ENCODE measurements at regions not wholly inside any gene's neighbourhood (a gene's known extent, or its start where the extent isn't known, plus 50 kb on each side); places are given as distances from the start of the nearest gene placed in this dataset.

DNA sequence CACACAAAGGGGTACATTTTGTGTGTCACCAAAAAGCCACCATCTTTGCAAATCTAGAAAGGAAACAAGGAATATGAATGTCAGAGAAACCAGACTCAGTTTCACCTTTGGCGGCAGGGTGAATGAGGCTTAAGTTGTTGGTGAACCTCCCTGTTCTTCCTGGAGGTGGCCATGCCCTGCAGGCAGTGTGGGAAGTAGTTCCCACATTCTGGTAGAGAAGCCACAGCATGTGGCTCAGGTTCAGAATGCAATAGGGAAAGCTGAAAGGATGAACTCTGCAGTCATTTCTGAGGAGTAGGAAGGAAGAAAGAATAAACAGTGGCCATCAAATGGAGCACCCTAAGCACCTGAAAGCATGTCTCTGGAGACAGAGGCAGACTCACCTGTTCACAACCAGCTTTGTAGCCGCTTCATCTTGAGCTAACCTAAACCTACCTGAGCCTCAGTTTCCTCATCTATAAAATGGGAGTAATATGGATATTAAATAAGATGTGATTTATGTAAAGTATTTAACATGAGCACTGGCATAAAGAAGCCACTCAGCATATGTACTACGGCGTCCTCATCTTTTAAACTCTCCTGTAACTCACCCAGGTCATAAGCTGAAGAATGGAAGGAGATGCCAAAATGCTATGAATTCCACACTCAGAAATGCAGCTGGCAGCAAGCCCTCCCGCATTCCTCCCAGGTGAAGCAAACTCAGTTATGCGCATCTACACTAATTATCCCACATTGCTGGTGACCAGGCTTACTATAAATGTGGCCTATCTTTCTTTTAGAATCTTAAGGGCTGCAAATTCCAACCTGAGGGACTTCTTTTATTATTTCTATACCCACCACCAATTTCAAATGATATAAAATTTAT is 86.0 kb downstream of the ZNF608 start:
- H3K4me3 ChIP-seq = no peak overlapping the region
- ATAC-seq (replicated peaks in 6 of 8) = no peak
- peak overlapping the region in 1 of 2 donors; percentile 50 for H3K27ac ChIP-seq
- peaks cover 90 to 100% of the 10 kb centered on the region in 2 donors for H3K4me1 ChIP-seq (replicated peaks in 1 of 2)
- in situ Hi-C loops (cut with MboI; ENCODE audit: low pct_unique_long_range_greater_than_20kb in 2 of 9, low sequenced_read_pairs in 9 of 9, unreplicated experiment in 9 of 9) = no loop called here
- 44 to 100% (median 70%) methylated on average over 2 to 5 of the region's 6 CpGs; no CpG with 5 or more reads in 1 of the 10 experiments for WGBS, 10 experiments

DNA sequence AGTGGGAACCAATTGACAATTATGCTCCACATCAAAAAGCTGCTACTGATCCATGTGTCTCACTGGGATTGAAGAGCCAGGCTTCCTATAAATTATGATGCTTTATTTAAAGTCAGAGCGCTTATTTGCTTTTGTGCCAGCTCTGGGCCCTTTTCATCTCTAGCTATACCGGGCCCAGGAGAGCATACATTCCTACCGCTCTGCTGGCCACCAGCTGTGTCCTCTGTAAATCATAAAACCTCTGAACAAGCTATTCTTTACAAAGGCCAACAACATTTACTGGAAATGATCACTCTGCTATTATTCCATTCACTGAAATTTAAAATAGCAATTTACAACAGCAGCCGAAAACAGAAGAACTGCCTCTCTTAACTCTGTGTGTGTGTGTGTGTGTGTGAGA is 86.6 kb downstream of the ZNF608 start:
- 12 to 80% (median 22%) methylated on average over 1 to 4 of the region's 4 CpGs; no CpG with 5 or more reads in 3 of the 10 experiments for WGBS, 10 experiments
- ATAC-seq (replicated peaks in 6 of 8) = peak in 2 of 8 experiments; percentile 18 to 49
- H3K4me1 ChIP-seq (replicated peaks in 1 of 2) = peaks cover 91 to 100% of the 10 kb centered on the region in 2 donors
- H3K27ac ChIP-seq = peak overlapping the region in 1 of 2 donors; percentile 50
- H3K4me3 ChIP-seq = no peak overlapping the region
- in situ Hi-C loops (cut with MboI; ENCODE audit: low pct_unique_long_range_greater_than_20kb in 2 of 9, low sequenced_read_pairs in 9 of 9, unreplicated experiment in 9 of 9) = no loop called here

DNA sequence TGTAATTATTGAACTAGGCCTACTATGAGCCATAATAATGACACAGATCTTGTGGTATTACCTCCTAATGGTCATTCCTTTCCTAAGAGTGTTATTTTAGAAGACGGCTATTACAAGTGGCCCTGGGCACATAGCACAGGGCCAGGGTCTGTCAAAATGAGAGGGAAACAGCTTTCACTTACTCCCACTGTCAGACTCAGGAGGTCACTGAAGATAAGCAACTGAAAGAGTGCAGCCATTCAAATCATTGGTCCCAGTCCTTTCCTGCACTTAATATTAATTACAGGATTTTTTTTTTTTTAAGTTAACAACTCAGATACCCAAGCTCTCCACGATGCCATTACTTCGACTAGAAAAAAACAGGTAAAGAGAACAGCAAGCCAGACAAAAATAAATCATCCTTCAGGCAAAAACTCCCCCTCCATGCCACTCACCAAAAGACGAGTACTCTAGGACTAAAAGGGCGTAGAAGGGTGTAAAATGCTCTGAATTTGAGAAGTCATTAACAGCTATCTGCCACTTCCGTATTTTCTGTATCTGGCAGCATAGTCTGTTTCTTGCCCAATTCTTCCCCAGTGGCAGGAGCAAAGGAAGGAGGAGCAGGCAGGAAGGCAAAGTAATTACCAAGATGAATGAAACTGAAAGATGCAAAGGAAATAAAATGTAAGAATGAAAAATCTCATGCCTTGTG is 87.4 kb downstream of the ZNF608 start:
- no peak for ATAC-seq (replicated peaks in 6 of 8)
- no peak overlapping the region for H3K4me3 ChIP-seq
- peaks cover 92 to 100% of the 10 kb centered on the region in 2 donors for H3K4me1 ChIP-seq (replicated peaks in 1 of 2)
- H3K27ac ChIP-seq = peak overlapping the region in 1 of 2 donors; percentile 10
- in situ Hi-C loops (cut with MboI; ENCODE audit: low pct_unique_long_range_greater_than_20kb in 2 of 9, low sequenced_read_pairs in 9 of 9, unreplicated experiment in 9 of 9) = no loop called here
- WGBS, 10 experiments = 39 to 96% (median 63%) methylated on average over 1 to 6 of the region's 6 CpGs; no CpG with 5 or more reads in 1 of the 10 experiments

DNA sequence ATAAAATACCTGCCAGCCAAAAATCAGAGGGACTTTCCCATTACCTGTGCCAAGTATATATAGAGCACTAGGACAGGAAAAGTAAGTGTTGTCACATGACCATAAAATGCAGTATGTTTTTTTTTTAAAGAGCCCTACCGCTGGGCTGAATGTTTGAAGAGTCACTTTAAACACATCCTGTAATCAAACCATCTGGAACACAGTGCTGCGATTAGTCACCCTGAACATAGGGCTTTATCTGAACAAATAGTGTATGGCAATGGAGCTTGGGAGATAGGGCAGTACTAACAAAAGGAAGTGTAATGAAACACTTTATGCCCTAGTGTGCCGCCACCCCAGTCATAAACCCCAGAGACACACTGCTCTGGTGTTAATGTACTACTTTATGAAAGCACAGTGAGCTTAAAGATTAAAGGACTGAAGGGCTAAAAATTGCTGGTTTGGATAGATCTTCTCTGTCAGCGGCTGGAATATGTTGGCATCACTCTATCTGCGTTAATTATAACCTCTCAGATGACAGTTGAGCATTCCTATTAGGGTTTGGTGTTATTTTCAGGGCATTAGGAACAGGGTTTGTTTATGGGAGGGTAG is 90.4 kb downstream of the ZNF608 start:
- WGBS, 10 experiments = 8 to 47% (median 13%) methylated on average over 2 to 5 of the region's 5 CpGs; no CpG with 5 or more reads in 1 of the 10 experiments
- in situ Hi-C loops (cut with MboI; ENCODE audit: low pct_unique_long_range_greater_than_20kb in 2 of 9, low sequenced_read_pairs in 9 of 9, unreplicated experiment in 9 of 9) = no loop called here
- peak overlapping the region in 3 of 5 donors; percentile 8 to 19 (median 8) for H3K4me3 ChIP-seq
- peak in 7 of 8 experiments; percentile 33 to 54 (median 42) for ATAC-seq (replicated peaks in 6 of 8)
- H3K4me1 ChIP-seq (replicated peaks in 1 of 2) = peaks cover 92% of the 10 kb centered on the region in 2 donors
- H3K27ac ChIP-seq = peak overlapping the region; percentile 56 to 72

DNA sequence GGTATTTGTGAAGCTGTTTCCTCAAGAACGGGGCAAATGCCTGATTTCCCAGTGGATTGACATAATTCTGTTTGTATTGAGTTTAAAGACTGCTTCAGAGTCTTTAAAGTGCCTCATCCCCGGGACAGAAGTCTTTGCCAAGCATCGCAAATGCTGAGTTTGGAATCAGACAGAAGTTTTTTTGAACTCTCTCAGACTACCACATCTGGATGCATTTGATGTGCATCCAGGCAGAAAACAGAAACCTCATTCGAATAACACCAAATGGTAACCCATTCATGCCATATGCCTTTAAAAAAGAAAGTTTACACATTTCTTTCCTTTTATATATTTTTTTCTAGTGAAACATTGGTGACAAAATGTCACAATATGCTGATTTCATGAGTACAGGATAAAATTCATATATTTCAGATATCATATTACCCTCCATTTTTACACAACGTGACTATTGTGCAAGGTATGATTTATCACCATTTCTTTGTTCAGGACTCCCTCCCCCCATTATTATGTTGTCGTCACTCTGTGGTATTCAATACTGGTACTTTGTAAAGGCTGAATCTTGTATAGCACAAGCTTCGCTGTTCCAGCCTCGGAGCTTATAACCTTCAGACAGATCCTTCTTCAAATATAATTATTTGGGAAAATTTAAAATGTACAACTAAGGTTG is 91.1 kb downstream of the ZNF608 start:
- peak in 3 of 8 experiments; percentile 2 to 14 (median 12) for ATAC-seq (replicated peaks in 6 of 8)
- peaks cover 91 to 92% of the 10 kb centered on the region in 2 donors for H3K4me1 ChIP-seq (replicated peaks in 1 of 2)
- H3K27ac ChIP-seq = peak overlapping the region; percentile 56 to 72
- in situ Hi-C loops (cut with MboI; ENCODE audit: low pct_unique_long_range_greater_than_20kb in 2 of 9, low sequenced_read_pairs in 9 of 9, unreplicated experiment in 9 of 9) = no loop called here
- 2 to 41% (median 19%) methylated on average over 1 to 8 of the region's 8 CpGs; no CpG with 5 or more reads in 1 of the 10 experiments for WGBS, 10 experiments
- peak overlapping the region in 3 of 5 donors; percentile 8 to 19 (median 8) for H3K4me3 ChIP-seq

DNA sequence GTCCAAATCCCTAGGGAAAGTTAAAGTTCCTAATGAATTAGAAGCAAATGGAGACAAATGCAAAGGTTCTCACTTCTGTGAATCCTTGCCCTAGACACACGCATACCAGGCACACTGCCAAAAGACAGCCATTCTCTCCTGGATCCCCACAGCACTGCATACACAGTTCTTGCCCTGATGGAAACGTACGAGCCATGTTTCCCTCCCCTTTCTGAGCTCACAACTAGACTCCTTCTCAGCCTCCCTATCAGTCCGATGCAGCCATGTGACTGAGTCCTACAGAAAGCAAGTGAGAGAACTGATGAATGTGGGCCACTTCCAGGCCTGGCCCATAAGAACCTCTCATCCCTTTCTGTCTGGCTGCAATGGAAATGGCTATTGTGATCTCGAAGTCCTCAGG is 92.0 kb downstream of the ZNF608 start:
- no peak overlapping the region for H3K27ac ChIP-seq
- in situ Hi-C loops (cut with MboI; ENCODE audit: low pct_unique_long_range_greater_than_20kb in 2 of 9, low sequenced_read_pairs in 9 of 9, unreplicated experiment in 9 of 9) = no loop called here
- 60 to 100% (median 86%) methylated on average over 1 to 3 of the region's 5 CpGs; no CpG with 5 or more reads in 3 of the 10 experiments for WGBS, 10 experiments
- peaks cover 91 to 92% of the 10 kb centered on the region in 2 donors for H3K4me1 ChIP-seq (replicated peaks in 1 of 2)
- ATAC-seq (replicated peaks in 6 of 8) = peak in 2 of 8 experiments; percentile 14 to 39
- no peak overlapping the region for H3K4me3 ChIP-seq

DNA sequence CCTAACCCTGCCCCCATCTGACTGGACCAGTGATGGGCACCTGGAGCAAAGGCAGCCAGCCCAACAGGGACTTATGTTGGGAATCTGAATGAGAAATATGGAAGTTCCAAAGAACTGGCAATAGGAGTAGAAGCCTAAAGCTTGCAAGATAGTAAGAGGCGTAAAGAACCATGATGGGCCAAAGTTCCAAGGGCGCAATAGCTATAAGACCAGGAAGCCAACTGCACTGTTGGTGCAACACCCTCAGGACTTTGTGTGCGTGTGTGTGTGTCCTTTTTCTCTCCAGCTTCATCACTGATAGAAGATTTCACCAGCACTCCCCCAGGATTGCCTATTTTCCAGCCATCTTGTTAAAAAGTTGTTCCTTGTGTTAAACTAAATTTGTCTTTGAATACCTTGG is 92.8 kb downstream of the ZNF608 start:
- H3K4me1 ChIP-seq (replicated peaks in 1 of 2) = peaks cover 91 to 92% of the 10 kb centered on the region in 2 donors
- in situ Hi-C loops (cut with MboI; ENCODE audit: low pct_unique_long_range_greater_than_20kb in 2 of 9, low sequenced_read_pairs in 9 of 9, unreplicated experiment in 9 of 9) = no loop called here
- no peak overlapping the region for H3K27ac ChIP-seq
- WGBS, 10 experiments = 78 to 100% (median 100%) methylated on average over 1 to 3 of the region's 3 CpGs; no CpG with 5 or more reads in 3 of the 10 experiments
- no peak overlapping the region for H3K4me3 ChIP-seq
- no peak for ATAC-seq (replicated peaks in 6 of 8)

DNA sequence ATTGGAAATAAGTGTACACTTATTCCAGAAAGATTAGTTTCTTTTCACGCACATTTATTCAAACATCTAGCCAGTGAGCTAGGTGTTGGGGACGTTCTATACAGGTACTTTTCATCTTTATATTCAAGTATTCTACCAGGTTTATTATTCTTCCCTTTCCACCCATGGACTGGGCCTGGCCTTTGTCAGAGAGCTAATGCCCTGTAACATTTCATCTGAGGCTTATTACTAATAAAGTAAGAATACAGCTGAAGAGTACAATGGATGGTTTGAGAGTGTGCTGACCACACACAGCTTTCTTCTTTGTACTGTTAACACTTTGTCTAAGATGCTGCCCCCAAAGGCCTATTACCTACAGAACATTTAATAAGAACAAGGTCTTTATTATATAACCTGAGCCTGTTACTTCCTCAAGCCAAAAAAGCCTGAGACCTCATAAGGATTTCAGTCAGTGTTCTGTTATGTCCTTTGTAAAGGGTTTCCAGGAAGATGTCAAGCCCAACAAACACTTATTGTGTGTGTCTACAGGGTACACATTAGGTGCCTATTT is 93.5 kb downstream of the ZNF608 start:
- WGBS, 10 experiments = 75 to 100% (median 95%) methylated on average over 2 of the region's 2 CpGs; no CpG with 5 or more reads in 2 of the 10 experiments

DNA sequence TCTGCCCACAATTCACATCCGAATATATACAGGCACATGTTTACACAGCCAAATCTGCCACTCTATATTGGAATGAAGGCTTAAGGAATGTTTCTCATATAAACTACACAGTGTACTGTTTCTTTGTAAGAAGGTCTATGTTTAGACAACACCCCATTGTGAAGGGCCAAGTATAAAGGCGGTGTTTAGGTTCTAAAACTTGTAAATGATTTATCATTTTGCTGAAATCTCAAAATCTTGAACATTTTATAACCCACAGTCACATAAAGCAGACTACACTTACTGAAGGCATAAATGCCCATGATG is 94.0 kb downstream of the ZNF608 start:
- H3K27ac ChIP-seq = no peak overlapping the region
- H3K4me3 ChIP-seq = no peak overlapping the region
- WGBS, 10 experiments = 40 to 78% (median 67%) methylated on average over 1 to 2 of the region's 2 CpGs; no CpG with 5 or more reads in 2 of the 10 experiments
- in situ Hi-C loops (cut with MboI; ENCODE audit: low pct_unique_long_range_greater_than_20kb in 2 of 9, low sequenced_read_pairs in 9 of 9, unreplicated experiment in 9 of 9) = no loop called here
- H3K4me1 ChIP-seq (replicated peaks in 1 of 2) = peaks cover 89 to 90% of the 10 kb centered on the region in 2 donors
- ATAC-seq (replicated peaks in 6 of 8) = no peak

More for the DNA sequence above, 93.5 kb downstream of the ZNF608 start:
- in situ Hi-C loops (cut with MboI; ENCODE audit: low pct_unique_long_range_greater_than_20kb in 2 of 9, low sequenced_read_pairs in 9 of 9, unreplicated experiment in 9 of 9) = no loop called here
- ATAC-seq (replicated peaks in 6 of 8) = no peak
- Histone ChIP-seq H3K4me3 (no peak overlapping the region), H3K4me1 (replicated peaks in 1 of 2) (peaks cover 91 to 92% of the 10 kb centered on the region in 2 donors), H3K27ac (no peak overlapping the region)

DNA sequence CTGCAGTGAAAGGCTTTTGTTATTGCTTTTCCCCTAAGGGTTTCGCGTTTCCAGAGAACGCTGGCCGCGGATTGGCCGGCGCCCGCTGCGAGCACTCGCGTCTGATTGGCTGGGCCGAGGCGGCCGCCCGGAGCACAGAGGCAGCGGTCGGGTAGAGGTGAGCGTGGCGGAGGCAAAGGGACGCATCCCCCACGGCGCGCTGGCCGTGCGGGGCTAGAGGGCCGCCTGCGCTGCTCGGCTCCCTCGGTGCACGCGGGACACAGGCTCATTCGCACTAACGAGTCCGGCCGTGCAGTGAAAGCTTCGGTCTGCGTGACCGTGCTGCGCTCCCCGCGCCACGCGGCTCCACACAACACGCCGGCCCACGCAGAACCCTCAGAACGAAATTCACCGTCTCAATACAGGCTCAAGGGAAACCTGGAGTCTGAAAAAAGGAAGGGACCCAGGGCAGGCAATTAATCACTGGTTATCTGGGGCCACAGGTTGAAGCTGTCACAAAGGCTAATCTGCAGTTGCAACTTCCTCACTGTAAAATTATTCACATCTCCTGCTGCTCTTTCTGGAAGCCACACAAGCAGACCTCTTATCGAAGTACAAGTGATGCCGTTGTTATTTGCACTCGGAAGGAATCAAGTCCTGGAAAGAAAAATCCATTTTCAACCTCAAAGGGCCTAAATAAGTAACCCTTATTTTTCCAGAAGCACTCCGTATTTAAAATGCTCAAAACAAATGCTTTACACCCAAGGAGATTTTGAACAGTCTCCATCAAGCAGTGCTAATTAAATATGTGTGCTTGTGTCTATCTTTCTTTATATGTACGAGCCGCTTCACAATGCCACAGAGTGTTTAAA is 94.6 kb downstream of the ZNF608 start:
- in situ Hi-C loops (cut with MboI; ENCODE audit: low pct_unique_long_range_greater_than_20kb in 2 of 9, low sequenced_read_pairs in 9 of 9, unreplicated experiment in 9 of 9) = no loop called here
- WGBS, 10 experiments = 0 to 36% (median 24%) methylated on average over 3 to 37 of the region's 54 CpGs; no CpG with 5 or more reads in 1 of the 10 experiments
- peaks cover 85 to 90% of the 10 kb centered on the region in 2 donors for H3K4me1 ChIP-seq (replicated peaks in 1 of 2)
- H3K27ac ChIP-seq = peak overlapping the region; percentile 69 to 71
- peak; percentile 90 to 97 (median 92) for ATAC-seq (replicated peaks in 6 of 8)
- H3K4me3 ChIP-seq = peak overlapping the region; percentile 16 to 44 (median 27)

DNA sequence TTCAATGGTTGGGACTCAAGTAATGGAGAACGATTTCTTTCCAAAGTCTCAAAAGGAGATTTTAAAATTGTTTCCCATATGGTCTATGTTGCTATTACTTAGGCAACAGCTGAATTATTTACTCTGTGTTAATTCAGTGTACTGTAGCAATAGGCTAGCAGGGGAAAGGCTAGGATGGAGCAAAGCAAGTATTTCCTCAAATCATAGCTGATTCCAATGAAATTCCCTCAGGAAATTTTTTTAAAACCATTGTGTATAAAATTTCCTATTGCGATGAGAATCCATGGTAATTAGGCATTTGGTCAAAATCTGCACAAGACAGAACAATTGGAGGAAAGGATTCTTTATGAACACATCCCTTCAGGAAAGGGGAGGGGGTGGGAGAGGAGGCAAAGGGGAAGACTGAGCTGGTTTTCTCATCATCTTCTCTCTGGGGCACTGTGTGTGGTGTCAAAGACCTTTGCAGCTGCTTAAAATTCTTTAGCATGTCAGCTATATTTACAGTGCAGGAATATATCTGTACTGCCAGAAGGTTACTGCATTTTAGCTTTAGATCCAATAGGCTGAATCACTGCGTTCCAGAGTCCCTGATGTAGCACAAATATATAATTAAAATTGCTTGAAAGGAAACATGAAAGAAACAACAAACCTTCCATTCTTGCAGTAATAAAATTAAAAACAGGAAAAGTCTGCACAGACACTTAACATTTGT is 95.3 kb downstream of the ZNF608 start:
- H3K27ac ChIP-seq = peak overlapping the region; percentile 0 to 69
- in situ Hi-C loops (cut with MboI; ENCODE audit: low pct_unique_long_range_greater_than_20kb in 2 of 9, low sequenced_read_pairs in 9 of 9, unreplicated experiment in 9 of 9) = no loop called here
- ATAC-seq (replicated peaks in 6 of 8) = peak; percentile 4 to 53 (median 42)
- peak overlapping the region in 4 of 5 donors; percentile 26 to 44 (median 34) for H3K4me3 ChIP-seq
- 0 to 80% (median 27%) methylated on average over 1 to 3 of the region's 3 CpGs for WGBS, 10 experiments
- peaks cover 80 to 83% of the 10 kb centered on the region in 2 donors for H3K4me1 ChIP-seq (replicated peaks in 1 of 2)

All from motor neuron (in vitro differentiated cells).